Prostate gland (tissue), 2 donors: ENCODE measurements at regions not wholly inside any gene's neighbourhood (a gene's known extent, or its start where the extent isn't known, plus 50 kb on each side); places are given as distances from the start of the nearest gene placed in this dataset.

ENCODE experiments used
- CTCF ChIP-seq, 4 experiments: fragments of 200-600 bp in 2 of 4; fragments of 450-650 bp in 2 of 4; sonication (generic) in 2 of 4; IDR thresholded peaks; 1 replicate in 3 of 4; 2 replicates in 1 of 4; pipeline ENCODE4 v1.5.1; 2016 to 2019; ENCODE audit warnings: antibody characterized with exemption in 4 of 4, mild to moderate bottlenecking in 2 of 4, moderate library complexity in 2 of 4
- POLR2A ChIP-seq: fragments of 450-650 bp; IDR thresholded peaks from one replicate; pipeline ENCODE4 v1.6.1; 2016; ENCODE audit warnings: antibody characterized with exemption, mild to moderate bottlenecking

- no peak for TF ChIP-seq CTCF (IDR thresholded peaks at IDR 0.05)
- TF ChIP-seq POLR2A, result no peak
Observed at GRCh38 chr18:78319961-78320360, 659.7 kb upstream of the SALL3 start.
